Heart right ventricle (tissue), 16 donors: ENCODE measurements at regions not wholly inside any gene's neighbourhood (a gene's known extent, or its start where the extent isn't known, plus 50 kb on each side); places are given as distances from the start of the nearest gene placed in this dataset.

Experiments used
- ATAC-seq, 8 donors: fragments of 200-7000 bp; cut with Tn5 transposase; one replicate each; pipeline ENCODE4 v1.9.1; 2020; ENCODE audit warnings: mild to moderate bottlenecking in 8 of 8, moderate library complexity in 8 of 8, moderate number of reproducible peaks in 1 of 8
- DNase-seq, 2 donors: peaks; one replicate each; pipeline ENCODE4 v3.0.0-alpha.2; 2020
- H3K27ac ChIP-seq, 10 donors: fragments of 200-600 bp; sonication (generic) in 2 of 10; one replicate each; pipeline versions ENCODE4 v1.5.0 to v1.8.0; 2020 to 2022; ENCODE audit warnings: mild to moderate bottlenecking in 3 of 10
- H3K27me3 ChIP-seq, 7 donors: fragments of 200-600 bp; one replicate each; pipeline ENCODE4 v1.8.0; 2021 to 2022; ENCODE audit warnings: mild to moderate bottlenecking in 2 of 7
- H3K36me3 ChIP-seq, 9 donors: fragments of 200-600 bp; sonication (generic) in 1 of 9; one replicate each; pipeline versions ENCODE4 v1.5.0 to v1.8.0; 2020 to 2022; ENCODE audit warnings: mild to moderate bottlenecking in 2 of 9
- H3K4me1 ChIP-seq, 9 donors: fragments of 200-600 bp; sonication (generic) in 1 of 9; one replicate each; pipeline versions ENCODE4 v1.5.0 to v1.8.0; 2020 to 2022; ENCODE audit warnings: mild to moderate bottlenecking in 4 of 9
- H3K4me3 ChIP-seq, 10 donors: fragments of 200-600 bp; sonication (generic) in 2 of 10; one replicate each; pipeline versions ENCODE4 v1.5.0 to v1.8.0; 2020 to 2022; ENCODE audit warnings: mild to moderate bottlenecking in 7 of 10, moderate library complexity in 2 of 10
- H3K9me3 ChIP-seq, 11 donors: fragments of 200-600 bp in 10 of 11; sonication (generic) in 2 of 11; one replicate each; pipeline versions ENCODE4 v1.5.0 to v1.8.0; 2013 to 2022; ENCODE audit warnings: mild to moderate bottlenecking in 2 of 11, control low read depth in 1 of 11, moderate library complexity in 1 of 11
- WGBS, 2 donors: extraction: QIAGEN DNeasy Blood & Tissue Kit; methylation state at CpG; one replicate each; pipeline ENCODE4 v1.1.7; 2013; ENCODE audit warnings: inconsistent platforms in 1 of 2; 5-methylcytosine and 5-hydroxymethylcytosine counted together
- intact Hi-C, 10 donors: fragments of 100-400 bp; cut with DNase I; formaldehyde crosslinking; loops; one replicate each; pipeline versions ENCODE4 v1.11.1 to v1.14.2; 2022
- TF ChIP-seq, protein P1 (sequence below), 9 donors: fragments of 200-600 bp; sonication (generic) in 2 of 9; IDR thresholded peaks; one replicate each; pipeline versions ENCODE4 v1.5.0 to v1.8.0; 2021 to 2022; ENCODE audit warnings: antibody characterized with exemption in 9 of 9, mild to moderate bottlenecking in 5 of 9, moderate library complexity in 1 of 9
- donor health status: Arrhythmogenic right ventricular cardiomyopathy.
- donor health status: ischemic (EF 13 %, LVEDD 7.1; RV severe dilation, severe dysfunction).
- donor health status: healthy with polysubstance abuse.
- donor health status: DM: no; HTN: yes; CAD: no.
- donor health status: DM: no; HTN: no; CAD: no.
- donor health status: ischemic (EF 25% LVEDD 6.9; RV normal size, moderate dysfunction).
- donor health status: ischemic (EF 25% LVEDD 5.7; RV mildly dilated, moderate dysfunction).
- donor health status: healthy.
- donor health status: DM: yes; HTN: yes; CAD: no.
- donor health status: Ischemic cardiomyopathy.
- donor health status: ischemic (EF 35%, LVEDD 5.7; RV mildly dilated, moderate dysfunction).
- donor health status: nonischemic (EF 11% LVEDD 7.7; RV severe dilation, severe dysfunction).
- donor health status: DM: yes; HTN: yes; CAD: no.
- donor health status: PGD.
- donor health status: ischemic (EF 29% LVEDD 5.4; RV normal size, mild dysfunction).
- donor health status: nonischemic (EF 23%, LVEDD 6.1; RV moderate dilation, normal function).

DNA sequence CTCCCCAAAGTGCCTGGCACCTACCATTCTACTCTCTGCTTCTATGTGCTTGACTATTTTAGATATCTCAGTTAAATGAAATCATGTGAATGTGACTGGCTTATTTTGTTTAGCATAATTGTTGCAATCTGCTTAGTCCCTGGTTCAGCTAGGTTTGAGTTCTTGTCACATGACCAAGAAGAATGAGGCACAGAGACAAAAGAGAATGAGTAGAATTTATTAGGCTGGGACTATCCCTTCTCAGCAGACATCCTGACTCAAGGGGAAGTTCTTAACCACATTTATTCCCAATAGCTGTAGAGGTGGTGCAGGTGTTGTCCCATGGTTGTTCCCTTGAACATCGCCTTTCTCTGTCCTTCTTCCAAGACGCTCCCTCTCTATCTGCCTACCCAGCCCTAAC lies 1485.7 kb downstream of the KCNT2 start:
- WGBS, 2 donors = 89 to 93% methylated on average over 2 of the region's 2 CpGs
- intact Hi-C loops = no loop called here
- no peak for DNase-seq
- H3K4me3 ChIP-seq = no peak overlapping the region
- TF ChIP-seq, protein P1, sequence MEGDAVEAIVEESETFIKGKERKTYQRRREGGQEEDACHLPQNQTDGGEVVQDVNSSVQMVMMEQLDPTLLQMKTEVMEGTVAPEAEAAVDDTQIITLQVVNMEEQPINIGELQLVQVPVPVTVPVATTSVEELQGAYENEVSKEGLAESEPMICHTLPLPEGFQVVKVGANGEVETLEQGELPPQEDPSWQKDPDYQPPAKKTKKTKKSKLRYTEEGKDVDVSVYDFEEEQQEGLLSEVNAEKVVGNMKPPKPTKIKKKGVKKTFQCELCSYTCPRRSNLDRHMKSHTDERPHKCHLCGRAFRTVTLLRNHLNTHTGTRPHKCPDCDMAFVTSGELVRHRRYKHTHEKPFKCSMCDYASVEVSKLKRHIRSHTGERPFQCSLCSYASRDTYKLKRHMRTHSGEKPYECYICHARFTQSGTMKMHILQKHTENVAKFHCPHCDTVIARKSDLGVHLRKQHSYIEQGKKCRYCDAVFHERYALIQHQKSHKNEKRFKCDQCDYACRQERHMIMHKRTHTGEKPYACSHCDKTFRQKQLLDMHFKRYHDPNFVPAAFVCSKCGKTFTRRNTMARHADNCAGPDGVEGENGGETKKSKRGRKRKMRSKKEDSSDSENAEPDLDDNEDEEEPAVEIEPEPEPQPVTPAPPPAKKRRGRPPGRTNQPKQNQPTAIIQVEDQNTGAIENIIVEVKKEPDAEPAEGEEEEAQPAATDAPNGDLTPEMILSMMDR (IDR thresholded peaks at IDR 0.05) = no peak
- H3K9me3 ChIP-seq = peaks cover 0 to 5% (median 0%) of the 10 kb centered on the region in 11 donors
- no peaks in the 10 kb centered on the region for H3K27me3 ChIP-seq
- H3K36me3 ChIP-seq = no peaks in the 10 kb centered on the region
- ATAC-seq = no peak
- H3K27ac ChIP-seq = no peak overlapping the region
- H3K4me1 ChIP-seq = no peaks in the 10 kb centered on the region

DNA sequence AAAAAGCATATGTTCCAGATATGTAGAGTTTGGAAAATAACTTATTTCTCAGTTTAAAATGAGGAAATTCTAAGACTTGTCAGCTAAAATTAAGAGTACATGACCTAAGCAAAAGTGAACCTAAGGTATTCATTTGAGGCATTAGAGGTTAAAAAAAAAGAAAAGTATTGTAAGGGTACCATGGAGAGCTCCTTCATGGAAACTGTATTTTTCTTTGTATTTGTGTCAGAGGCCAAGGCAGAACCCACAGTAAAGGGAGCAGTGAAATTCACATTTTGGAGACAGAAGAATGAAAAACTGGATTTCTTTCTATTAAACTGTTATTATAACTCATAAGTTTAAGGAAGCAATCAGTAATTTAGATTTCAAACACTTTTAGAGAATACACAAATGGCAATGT lies 1494.8 kb downstream of the KCNT2 start:
- H3K4me1 ChIP-seq = no peaks in the 10 kb centered on the region
- H3K27ac ChIP-seq = no peak overlapping the region
- no peak overlapping the region for H3K4me3 ChIP-seq
- no peak for DNase-seq
- H3K27me3 ChIP-seq = no peaks in the 10 kb centered on the region
- no peak for ATAC-seq
- H3K36me3 ChIP-seq = no peaks in the 10 kb centered on the region
- intact Hi-C loops = no loop called here
- peaks cover 0 to 9% (median 0%) of the 10 kb centered on the region in 11 donors for H3K9me3 ChIP-seq
- TF ChIP-seq, protein P1 (IDR thresholded peaks at IDR 0.05) = no peak

DNA sequence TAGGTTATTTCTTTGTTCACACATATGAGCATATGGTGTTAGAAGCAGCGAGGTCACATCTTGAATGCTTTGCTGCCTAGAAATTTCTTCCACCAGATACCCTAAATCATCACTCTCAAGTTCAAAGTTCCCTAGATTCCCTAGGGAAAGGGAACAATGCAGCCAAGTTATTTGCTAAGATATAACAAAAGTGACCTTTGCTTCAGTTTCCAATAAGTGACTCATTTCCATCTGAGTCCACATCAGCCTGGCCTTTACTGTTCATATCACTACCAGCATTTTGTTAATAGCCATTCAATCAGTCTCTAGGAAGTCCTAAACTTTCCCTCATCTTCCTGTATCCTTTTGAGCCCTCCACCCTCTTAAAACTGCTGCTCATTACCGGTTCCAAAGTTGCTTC lies 1502.5 kb downstream of the KCNT2 start:
- 45 to 56% methylated on average over 2 of the region's 2 CpGs for WGBS, 2 donors
- ATAC-seq = no peak

DNA sequence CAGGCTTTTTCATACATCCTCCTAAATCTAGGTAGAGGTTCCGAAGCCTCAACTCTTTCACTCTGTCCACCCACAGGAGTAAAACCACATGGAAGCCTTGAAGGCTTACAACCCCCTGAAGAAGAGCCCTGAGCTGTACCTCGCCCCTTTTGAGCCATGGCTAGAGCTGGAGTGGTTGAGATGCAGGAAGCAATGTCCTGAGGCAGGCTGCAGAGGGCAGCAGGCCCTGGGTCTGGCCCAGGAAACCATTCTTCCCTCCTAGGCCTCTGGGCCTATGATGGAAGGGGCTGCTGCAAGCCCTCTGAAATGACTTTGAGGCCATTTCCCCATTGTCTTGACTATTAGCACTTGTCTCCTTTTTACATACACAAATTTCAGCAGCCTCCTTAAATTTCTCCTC lies 1503.0 kb downstream of the KCNT2 start:
- Histone ChIP-seq H3K36me3 (no peaks in the 10 kb centered on the region), H3K4me3 (no peak overlapping the region), H3K9me3 (peaks cover 0 to 29% (median 0%) of the 10 kb centered on the region in 11 donors), H3K4me1 (no peaks in the 10 kb centered on the region), H3K27ac (no peak overlapping the region), H3K27me3 (no peaks in the 10 kb centered on the region)
- WGBS, 2 donors = 49 to 66% methylated on average over 2 of the region's 2 CpGs
- ATAC-seq (no peak), DNase-seq (no peak)
- TF ChIP-seq, protein P1 (IDR thresholded peaks at IDR 0.05) = no peak
- intact Hi-C loops = loop anchor here in 1 of 10 donors (10.0 kb wide), 1 partner anchor 1330 kb away; no protein-coding TSS in a partner anchor

More for the DNA sequence above, 1502.5 kb downstream of the KCNT2 start:
- Histone ChIP-seq H3K4me1 (no peaks in the 10 kb centered on the region), H3K4me3 (no peak overlapping the region), H3K36me3 (no peaks in the 10 kb centered on the region), H3K27ac (no peak overlapping the region), H3K27me3 (no peaks in the 10 kb centered on the region), H3K9me3 (peaks cover 0 to 32% (median 0%) of the 10 kb centered on the region in 11 donors)
- intact Hi-C loops = loop anchor here in 1 of 10 donors (10.0 kb wide), 1 partner anchor 1331 kb away; no protein-coding TSS in a partner anchor
- TF ChIP-seq, protein P1 (IDR thresholded peaks at IDR 0.05) = no peak
- DNase-seq = no peak
